Chondrocyte (in vitro differentiated cells): ENCODE measurements at regions not wholly inside any gene's neighbourhood (a gene's known extent, or its start where the extent isn't known, plus 50 kb on each side); places are given as distances from the start of the nearest gene placed in this dataset.

ENCODE experiments used
- DNase-seq: peaks from one replicate; pipeline ENCODE4 v3.0.0; 2021; ENCODE audit warnings: mixed read lengths, low spot score
- H3K27ac Mint-ChIP-seq: one replicate; pipeline ENCODE4 v1.8.0; 2021; ENCODE audit warnings: mild to moderate bottlenecking, moderate library complexity, mixed read lengths; ENCODE audit not compliant: unreplicated experiment
- H3K27me3 Mint-ChIP-seq: 2 replicates; pipeline ENCODE4 v1.8.0; 2021; ENCODE audit warnings: low read depth, mixed read lengths
- H3K36me3 Mint-ChIP-seq: 2 replicates; pipeline ENCODE4 v1.8.0; 2021; ENCODE audit warnings: low read depth, mixed read lengths
- H3K4me1 Mint-ChIP-seq: 2 replicates; pipeline ENCODE4 v1.8.0; 2021; ENCODE audit warnings: low read depth, mild to moderate bottlenecking, mixed read lengths
- H3K4me3 Mint-ChIP-seq: one replicate; pipeline ENCODE4 v1.8.0; 2021; ENCODE audit warnings: mild to moderate bottlenecking, moderate library complexity, mixed read lengths; ENCODE audit not compliant: unreplicated experiment
- H3K9me3 Mint-ChIP-seq: 2 replicates; pipeline ENCODE4 v1.8.0; 2021; ENCODE audit warnings: low read depth, mixed read lengths
- TF ChIP-seq, protein P1 (sequence below): fragments of 200-600 bp; sonication (generic); IDR thresholded peaks from 2 replicates; pipeline ENCODE4 v1.5.0; 2021; ENCODE audit warnings: antibody characterized with exemption, mild to moderate bottlenecking, moderate library complexity

DNA sequence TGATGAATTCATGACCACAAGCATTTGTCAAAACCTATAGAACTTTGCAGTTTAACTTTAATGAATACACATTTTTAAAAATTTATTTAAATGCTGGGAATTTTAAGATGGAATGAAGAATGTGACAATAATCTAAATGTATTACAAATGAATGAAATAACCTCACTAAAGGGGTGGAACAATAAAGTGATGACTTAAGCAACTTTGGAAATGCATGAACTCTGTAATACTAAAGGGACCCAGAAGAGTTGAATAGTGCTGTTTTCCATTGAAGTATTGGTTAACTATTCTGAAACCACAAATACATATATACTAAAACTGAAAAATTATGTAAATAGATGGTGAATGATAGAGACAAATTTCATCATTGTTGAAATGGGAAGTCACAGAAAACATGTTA lies 1395.1 kb downstream of the NCAM2 start:
- Mint-ChIP-seq H3K4me1 (no peaks in the 10 kb centered on the region), H3K27ac (no peak overlapping the region), H3K9me3 (peaks cover 12% of the 10 kb centered on the region), H3K36me3 (no peaks in the 10 kb centered on the region), H3K27me3 (no peaks in the 10 kb centered on the region), H3K4me3 (no peak overlapping the region)
- DNase-seq: no peak
- TF ChIP-seq, protein P1, sequence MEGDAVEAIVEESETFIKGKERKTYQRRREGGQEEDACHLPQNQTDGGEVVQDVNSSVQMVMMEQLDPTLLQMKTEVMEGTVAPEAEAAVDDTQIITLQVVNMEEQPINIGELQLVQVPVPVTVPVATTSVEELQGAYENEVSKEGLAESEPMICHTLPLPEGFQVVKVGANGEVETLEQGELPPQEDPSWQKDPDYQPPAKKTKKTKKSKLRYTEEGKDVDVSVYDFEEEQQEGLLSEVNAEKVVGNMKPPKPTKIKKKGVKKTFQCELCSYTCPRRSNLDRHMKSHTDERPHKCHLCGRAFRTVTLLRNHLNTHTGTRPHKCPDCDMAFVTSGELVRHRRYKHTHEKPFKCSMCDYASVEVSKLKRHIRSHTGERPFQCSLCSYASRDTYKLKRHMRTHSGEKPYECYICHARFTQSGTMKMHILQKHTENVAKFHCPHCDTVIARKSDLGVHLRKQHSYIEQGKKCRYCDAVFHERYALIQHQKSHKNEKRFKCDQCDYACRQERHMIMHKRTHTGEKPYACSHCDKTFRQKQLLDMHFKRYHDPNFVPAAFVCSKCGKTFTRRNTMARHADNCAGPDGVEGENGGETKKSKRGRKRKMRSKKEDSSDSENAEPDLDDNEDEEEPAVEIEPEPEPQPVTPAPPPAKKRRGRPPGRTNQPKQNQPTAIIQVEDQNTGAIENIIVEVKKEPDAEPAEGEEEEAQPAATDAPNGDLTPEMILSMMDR: no peak

DNA sequence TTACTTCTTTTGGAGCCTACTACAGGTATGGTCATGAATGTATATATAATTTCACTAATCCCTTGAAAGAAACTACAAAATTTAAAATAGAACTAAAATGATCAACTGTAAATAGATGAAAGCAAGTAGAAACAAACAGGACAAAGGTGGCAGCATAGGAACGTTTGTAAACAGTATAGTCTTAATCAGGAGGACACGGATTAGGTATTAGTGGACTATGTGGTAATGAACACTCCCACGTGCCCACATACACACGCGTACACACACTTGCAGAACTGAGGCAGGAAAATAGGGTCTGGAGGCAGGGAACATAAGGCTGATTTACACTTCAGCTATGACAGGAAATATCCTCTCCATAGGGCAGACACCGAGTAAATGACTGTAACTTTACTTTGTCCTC lies 1397.8 kb downstream of the NCAM2 start:
- Mint-ChIP-seq H3K27ac (no peak overlapping the region), H3K4me1 (peaks cover 2% of the 10 kb centered on the region), H3K36me3 (no peaks in the 10 kb centered on the region), H3K4me3 (no peak overlapping the region), H3K27me3 (no peaks in the 10 kb centered on the region), H3K9me3 (peaks cover 10% of the 10 kb centered on the region)
- DNase-seq: no peak
- TF ChIP-seq, protein P1: no peak

DNA sequence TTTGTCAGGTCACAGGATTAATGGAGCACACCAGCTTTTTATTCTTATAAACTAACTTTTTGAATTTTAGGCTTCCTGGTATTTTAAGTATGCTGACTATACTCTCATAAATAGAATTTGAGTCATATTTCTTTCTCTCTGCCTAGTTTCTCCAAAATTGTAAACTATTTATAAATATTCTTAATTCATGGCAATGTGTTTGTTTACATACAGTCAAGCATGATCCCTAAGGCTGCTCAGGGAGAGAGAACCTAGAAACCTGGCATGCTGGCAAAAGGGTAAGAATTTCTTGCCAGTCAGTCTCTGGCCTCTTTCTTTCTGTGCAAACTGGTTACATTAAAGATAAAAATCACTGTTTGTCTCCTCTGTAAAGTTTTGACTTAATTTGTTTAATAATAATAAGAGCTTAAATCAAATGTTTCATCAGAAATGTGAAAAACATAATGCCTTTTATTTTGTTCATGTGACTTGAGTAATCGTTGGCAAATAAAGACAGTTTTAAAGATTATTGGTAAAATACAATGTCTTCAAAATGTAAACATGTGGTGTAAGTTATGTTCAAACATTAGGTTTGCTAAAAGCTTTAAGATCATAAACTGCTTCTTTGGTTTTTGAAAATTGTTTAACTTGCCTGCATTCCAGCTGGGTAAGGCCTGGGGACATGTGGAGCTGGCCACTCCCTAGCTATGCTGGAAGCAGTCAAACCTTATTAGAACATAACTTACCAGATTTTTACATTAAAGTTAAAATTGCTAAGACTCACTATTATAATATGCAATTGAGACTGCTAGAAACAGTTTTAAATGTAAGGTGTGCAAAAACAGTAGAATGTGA lies 1401.7 kb downstream of the NCAM2 start:
- Mint-ChIP-seq H3K27ac (no peak overlapping the region), H3K9me3 (peaks cover 15% of the 10 kb centered on the region)

DNA sequence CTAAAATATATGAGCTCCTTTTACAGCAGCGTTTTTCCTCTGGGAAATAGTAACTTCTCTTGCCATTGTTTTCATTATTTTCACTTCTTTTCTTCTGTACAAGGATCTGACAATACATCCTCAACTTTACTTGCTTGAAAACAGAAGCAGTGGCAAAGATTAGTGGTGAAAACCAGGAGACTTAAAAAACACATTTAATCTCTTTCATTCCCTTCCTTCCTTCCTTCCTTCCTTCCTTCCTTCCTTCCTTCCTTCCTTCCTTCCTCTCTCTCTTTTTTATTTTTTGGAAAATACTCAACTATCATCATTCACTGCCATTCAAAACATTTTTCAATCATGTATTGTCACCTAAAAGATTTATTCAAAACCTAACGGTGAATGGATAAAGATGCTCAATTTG lies 1411.4 kb downstream of the NCAM2 start:
- H3K36me3 Mint-ChIP-seq: no peaks in the 10 kb centered on the region
- TF ChIP-seq, protein P1: no peak
- H3K4me1 Mint-ChIP-seq: no peaks in the 10 kb centered on the region
- DNase-seq: no peak
- H3K27me3 Mint-ChIP-seq: no peaks in the 10 kb centered on the region
- H3K27ac Mint-ChIP-seq: no peak overlapping the region
- no peak overlapping the region for H3K4me3 Mint-ChIP-seq
- H3K9me3 Mint-ChIP-seq: peaks cover 15% of the 10 kb centered on the region

More for the DNA sequence above, 1401.7 kb downstream of the NCAM2 start:
- TF ChIP-seq, protein P1: no peak
- H3K4me1 Mint-ChIP-seq: peaks cover 2% of the 10 kb centered on the region
- H3K4me3 Mint-ChIP-seq: no peak overlapping the region
- DNase-seq: no peak
- no peaks in the 10 kb centered on the region for H3K27me3 Mint-ChIP-seq
- no peaks in the 10 kb centered on the region for H3K36me3 Mint-ChIP-seq

DNA sequence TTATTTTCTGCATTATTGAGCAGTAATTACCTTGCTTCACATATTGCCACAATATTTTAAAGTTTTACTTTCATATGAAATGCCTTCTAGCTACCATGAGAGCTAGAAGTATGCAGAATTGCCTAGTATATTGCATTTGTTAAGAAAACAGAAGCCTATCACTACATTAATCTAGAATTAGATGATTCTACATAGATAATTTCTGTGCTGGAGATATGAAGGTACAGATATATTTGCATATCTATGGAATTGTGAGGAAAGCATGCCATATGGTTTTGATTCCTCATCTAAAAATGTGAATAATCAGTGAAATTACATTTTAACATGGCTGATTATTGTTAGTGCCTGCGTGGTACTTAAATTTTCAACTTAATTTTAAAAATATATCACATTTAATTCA lies 1418.3 kb downstream of the NCAM2 start:
- DNase-seq: no peak
- no peaks in the 10 kb centered on the region for H3K36me3 Mint-ChIP-seq

More for the DNA sequence above, 1418.3 kb downstream of the NCAM2 start:
- Mint-ChIP-seq H3K9me3 (peaks cover 7% of the 10 kb centered on the region), H3K4me3 (no peak overlapping the region), H3K27me3 (no peaks in the 10 kb centered on the region), H3K4me1 (no peaks in the 10 kb centered on the region), H3K27ac (no peak overlapping the region)
- TF ChIP-seq, protein P1: no peak
